Skeletal muscle cell (primary cell): ENCODE measurements at regions not wholly inside any gene's neighbourhood (a gene's known extent, or its start where the extent isn't known, plus 50 kb on each side); places are given as distances from the start of the nearest gene placed in this dataset.
"Not testable (repeated sequence)": the region's sequence is repeated elsewhere in the genome, so short reads cannot be mapped to it uniquely, and the experiment has no call there.

ENCODE experiments used
- DNase-seq: peaks from one replicate; pipeline ENCODE4 v3.0.0-alpha.2; 2010; ENCODE audit warnings: low read depth
- H3K4me3 ChIP-seq: 2 replicates; pipeline ENCODE4 v1.5.1; 2011; ENCODE audit warnings: low read depth, mild to moderate bottlenecking, control low read depth, low read length, moderate library complexity

DNA sequence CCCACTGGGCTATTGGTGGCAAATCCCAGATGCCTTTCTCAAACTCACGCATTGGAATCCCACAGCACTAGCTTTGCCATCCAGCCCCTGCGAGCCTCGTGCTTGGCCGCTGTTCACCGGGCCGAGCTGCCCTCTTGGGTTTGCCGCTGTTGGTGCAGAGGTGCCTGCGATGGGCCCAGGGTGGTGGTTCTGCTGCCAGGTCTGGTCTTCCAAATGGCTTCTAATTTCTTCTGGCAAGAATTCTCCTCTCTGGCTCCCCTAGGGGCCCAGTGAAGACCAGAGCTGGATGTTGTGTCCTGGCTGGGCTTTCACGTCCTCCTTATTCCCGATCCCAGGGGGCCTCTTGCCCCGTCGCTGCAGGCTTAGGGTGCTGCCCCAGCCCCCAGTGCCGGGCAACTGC, 194.1 kb downstream of the BANP start:
- H3K4me3 ChIP-seq, DNase-seq: not testable (repeated sequence)

DNA sequence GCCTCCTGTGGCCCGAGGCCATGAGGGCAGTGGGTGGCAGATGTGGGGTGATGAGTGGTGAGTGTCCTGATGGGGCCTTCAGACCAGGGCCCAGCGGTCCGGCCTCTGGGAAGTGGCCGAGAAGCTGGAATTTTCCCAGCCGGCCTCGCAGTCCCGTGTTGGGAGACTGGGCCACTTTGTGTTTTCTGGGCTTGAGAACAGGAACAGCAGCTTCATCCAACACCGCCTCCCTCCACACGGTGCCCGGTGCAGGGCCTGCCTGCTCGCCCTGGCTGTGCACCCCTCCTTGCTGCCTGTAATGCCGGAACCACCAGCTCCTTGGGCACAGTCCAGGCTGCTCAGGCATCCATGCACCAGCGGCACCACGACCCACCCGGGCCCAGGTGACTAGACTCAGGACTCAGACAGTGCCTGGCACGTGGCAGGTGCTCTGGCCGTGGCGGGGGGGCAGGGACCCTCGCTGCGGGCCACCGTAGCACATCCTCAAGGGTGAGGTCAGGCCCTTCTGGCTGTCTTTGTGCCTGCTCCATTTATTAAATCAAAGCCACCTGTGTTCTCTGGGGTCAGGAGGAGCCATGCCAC, 194.7 kb downstream of the BANP start:
- not testable (repeated sequence) for DNase-seq, H3K4me3 ChIP-seq

DNA sequence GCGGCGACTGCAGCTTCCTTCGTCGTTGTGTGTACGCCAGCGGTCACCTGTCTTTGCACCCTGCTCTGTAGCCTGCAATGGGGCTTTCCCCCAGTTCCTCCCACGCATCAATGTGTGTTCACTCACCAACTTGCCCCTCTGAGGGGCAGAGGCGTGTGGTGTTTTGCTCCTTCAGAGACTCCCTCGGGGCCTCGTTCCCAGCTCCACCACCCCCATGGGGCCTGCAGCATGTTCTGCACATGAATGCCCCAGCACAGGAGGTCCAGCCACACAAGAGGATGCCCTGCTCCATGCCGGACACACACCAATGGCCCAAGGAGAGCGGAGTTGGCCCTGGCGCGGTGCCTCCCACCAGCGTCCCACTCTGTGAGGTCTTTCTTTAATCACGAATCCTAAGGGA, 196.8 kb downstream of the BANP start:
- DNase-seq, H3K4me3 ChIP-seq: not testable (repeated sequence)

DNA sequence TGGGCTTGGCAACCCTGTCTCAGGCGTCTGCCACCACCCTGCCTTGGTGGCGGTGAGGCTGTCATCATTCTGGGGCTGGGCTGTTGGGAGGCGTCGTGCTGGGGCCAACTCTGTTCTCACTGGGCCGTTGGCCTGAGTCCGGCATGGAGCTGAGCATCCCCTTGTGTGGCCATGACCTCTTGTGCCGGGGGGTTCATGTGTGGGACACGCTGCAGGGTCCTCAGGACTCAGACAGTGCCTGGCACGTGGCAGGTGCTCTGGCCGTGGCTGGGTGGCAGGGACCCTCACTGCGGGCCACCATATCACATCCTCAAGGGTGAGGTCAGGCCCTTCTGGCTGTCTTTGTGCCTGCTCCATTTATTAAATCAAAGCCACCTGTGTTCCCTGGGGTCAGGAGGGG, 197.4 kb downstream of the BANP start:
- not testable (repeated sequence) for DNase-seq, H3K4me3 ChIP-seq

DNA sequence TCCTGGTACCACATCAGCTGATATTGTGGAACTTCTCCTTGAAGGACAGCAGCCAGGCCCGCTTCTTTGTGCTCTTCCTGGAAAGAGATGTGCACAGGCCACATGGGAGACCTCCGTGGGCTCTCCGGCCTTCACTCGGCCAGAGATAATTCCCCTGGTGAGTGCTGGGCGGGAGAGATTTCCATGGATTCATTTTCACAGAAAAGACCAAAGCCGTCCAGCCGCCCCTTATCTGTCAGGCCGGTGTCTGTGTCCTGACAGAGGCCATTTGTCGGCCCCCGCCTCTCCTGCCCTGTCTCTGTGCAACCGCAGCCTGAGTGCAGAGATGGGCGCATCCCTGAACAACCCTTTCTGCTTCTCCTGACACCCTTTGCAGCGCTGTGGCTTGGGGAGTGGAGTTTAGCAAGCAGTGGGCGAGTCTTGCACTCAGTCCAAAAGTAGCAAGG, 197.9 kb downstream of the BANP start:
- DNase-seq, H3K4me3 ChIP-seq: not testable (repeated sequence)

DNA sequence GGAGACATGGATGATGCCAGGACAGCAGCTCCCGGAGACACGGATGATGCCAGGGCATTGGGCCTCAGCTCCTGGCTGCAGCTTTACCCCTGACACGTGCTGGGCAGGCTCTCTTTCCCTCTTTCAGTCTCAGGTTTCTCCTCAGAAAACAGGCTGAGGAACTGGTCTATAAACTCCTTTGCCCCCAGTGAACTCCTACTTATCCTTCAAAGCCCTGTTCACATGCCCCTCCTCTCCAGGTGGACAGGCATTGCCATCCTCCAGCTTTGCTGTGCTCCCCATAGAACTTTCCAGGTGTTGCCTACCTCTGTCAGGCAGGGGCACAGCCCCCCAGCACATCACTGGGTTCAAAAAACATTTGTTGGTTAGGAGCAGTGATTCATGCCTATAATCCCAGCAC, 198.4 kb downstream of the BANP start:
- not testable (repeated sequence) for DNase-seq, H3K4me3 ChIP-seq

DNA sequence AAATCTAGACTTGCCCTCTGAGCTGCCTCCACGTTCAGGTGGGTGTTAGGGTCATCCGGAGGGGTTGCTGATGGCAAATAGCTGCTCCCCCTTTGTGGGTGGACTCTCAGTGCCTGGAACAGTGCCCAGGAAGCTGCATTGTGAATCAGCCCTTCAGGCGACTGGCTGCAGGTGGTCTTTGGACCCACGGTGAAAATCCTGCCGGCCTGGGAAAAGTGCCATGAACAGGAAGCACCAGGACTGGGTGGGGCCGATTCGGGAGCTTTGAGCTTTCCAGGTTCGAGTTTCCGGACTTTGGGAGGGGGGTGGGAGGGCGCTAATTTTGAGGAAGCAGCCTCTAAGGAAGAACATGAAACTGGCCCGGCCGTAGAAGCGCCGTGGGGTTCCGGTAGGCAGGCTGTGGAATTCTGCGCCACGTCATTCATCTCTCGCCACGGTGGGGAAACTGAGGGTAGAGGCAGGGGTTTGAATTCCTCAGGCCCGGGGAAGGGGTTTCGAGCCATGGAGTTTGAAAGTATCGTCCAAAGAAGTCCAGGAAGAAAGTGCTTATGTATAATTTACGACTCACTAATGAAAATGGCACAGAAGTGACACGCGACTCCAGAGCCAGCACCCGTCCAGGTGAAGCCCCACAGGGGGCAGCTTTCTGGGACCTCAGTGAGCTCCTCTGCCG, 199.4 kb downstream of the BANP start:
- DNase-seq = not testable (repeated sequence)

DNA sequence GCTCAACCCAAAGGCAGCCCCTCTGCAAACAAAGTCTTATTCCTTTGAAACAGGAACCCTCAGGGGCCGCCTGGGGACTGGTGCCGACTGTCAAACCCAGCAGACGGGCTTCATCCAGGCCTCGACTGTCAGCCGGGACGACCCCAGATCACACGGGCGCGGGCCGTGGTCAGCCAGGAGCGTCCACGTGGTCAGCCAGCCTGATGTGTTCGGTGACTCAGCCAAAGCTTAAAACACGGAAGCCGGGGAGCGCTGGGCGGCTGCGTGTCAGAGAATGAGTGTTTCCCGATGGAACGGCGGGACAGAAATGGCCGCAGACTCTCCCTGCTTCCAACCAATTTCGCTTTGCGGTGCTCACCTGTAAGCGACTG, 199.9 kb downstream of the BANP start:
- not testable (repeated sequence) for H3K4me3 ChIP-seq, DNase-seq

More for the DNA sequence above, 199.4 kb downstream of the BANP start:
- not testable (repeated sequence) for H3K4me3 ChIP-seq

DNA sequence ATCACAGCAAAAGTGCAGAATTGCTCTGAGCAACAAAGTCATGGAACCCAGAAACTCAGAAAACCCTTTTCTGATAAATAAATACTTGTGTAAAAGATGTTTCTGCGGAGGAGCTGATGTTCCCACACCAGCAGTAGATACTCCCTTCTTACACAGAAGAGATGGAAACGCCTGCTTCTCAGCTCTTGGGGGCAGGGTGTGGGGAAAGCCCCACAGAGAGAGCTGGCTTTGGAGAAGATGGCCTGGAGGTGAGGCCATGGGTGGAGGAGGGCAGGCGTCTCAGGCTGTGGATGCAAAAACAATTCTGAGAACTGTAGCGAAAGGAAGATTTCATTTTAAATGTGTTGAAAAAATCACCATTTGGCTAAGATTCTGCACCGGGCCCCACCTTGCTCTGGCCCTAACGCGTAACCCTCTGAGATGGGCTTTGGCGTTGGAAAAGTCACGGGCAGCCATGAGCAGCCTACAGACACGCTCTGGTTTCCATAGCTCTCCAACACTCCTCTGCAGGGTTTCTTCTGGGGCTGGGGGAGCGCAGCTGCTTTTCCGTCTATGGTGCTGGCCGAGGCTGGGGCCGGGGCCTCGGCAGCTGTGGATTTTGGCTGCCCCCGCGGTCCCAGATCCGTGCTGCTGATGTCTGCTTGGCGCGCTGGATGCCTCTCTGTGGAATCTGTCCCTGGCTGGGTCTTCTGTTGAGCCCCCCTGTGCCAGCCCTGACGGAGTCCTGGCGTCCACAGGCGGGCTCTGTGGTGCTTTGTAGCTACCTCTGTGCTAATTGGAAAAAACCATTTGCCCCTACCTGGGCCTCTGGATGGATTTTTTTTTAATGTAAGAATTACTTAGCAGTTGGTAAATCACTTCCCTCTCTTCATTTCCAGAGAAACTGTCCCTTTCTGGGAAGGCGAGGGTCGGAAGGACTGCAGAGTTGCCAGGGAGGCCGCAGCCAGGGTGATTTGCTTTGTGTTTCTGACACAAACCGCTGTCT, 200.9 kb downstream of the BANP start:
- H3K4me3 ChIP-seq, DNase-seq: not testable (repeated sequence)

DNA sequence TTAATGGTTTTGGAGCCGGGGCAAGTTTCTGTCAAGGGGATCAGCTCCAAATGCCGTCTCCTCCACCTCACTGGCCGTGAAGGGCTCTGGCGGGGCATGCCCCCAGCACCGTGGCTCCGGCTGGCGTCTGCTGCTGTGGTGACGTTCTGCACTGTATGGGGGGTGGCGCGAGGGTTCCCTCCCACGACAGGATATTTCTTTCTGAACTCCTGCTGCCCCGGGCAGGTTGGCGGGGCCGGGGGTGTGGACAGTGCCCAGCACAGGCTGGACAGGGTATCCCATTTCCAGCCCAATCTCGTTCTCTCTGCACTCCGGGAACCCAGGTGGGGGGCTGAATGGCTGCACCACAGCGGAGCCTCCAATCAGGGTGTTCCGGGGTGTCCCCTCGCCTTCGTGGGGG, 201.6 kb downstream of the BANP start:
- DNase-seq, H3K4me3 ChIP-seq: not testable (repeated sequence)

DNA sequence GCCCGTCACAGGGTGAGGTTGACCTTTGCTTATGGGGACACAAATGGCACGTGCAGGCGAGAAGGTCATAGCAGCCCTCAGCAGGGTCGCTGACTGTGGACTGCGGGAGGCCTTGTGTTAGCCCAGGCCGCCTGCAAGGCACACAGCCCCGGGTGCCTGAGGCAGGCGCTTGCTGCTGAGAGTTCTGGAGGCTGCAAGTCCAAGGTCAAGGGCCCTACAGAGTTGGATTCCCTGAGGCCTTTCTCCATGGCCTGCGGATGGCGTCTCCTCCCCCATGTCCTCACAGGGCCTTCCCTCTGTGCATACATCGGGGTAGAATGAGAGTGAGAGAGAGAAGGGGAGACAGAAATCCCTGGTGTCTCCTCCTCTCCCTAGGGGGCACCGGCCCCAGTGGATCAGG, 202.3 kb downstream of the BANP start:
- not testable (repeated sequence) for DNase-seq

DNA sequence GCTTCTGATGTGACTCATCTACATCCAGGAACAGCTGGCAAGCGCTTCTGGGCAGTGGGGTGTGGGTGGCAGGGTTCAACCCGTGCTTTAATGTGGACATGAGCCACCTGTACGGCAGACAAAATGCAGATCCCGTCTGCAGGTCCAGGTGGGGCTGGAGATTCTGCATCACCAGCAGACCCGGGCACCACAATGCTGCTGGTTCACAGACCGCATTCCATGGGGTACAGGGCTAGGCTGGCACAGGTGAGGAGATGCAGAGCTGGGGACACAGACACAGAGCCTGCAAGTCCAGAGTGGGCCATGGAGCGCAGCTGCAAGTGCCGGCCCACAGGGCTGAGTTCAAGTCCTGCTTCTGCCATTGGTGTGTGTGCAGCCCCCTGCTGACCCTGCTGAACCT, 203.7 kb downstream of the BANP start:
- DNase-seq, H3K4me3 ChIP-seq: not testable (repeated sequence)

More for the DNA sequence above, 202.3 kb downstream of the BANP start:
- H3K4me3 ChIP-seq = not testable (repeated sequence)

DNA sequence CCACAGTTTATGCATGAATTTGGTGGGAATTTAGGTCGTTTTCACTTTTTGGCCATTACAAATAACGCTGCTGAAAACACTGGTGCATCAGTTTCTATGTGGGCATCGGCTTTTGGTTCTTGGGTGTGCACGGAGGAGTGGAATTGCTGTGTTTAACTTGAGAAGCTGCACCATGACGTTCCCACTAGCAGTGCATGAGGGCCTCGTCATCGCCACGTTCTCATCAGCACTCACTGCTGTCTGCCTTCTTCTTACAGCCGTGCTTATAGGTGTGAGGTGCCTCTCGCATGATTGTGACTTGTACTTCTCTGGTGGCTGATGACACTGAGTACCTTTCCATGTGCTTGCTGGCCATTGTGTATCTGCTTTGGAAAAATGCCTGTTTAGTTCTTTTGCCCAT, 204.4 kb downstream of the BANP start:
- not testable (repeated sequence) for DNase-seq, H3K4me3 ChIP-seq

DNA sequence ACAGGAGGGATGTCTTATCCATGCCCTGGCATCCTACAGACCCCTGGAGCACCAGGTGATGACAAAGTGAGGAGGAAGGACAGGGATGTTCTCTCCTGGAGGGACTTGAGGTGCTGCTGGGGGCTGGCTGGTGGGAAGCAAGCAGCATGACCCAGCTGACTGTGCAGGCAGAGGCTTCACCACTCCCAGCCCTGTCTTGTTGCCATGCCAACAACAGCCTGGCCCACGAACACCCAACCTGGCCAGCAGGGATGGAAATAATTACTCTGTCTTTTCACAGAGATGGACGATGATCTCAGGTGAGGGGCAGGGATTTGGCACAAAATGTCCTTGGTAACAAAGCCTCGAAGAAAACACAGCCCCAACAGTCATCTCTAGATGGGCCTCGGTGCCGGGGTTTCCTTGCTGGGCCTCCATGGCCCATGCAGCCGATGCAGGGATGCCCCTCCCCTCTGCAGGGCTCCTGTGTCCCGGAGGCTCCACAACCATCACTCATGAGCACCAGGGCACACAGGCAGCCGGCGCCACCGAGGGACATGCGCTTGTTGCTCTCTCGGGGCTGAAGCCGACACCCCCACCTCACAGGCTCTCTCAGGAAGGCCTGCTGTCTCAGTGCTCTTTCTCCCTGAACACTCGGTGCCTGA, 205.5 kb downstream of the BANP start:
- H3K4me3 ChIP-seq, DNase-seq: not testable (repeated sequence)

DNA sequence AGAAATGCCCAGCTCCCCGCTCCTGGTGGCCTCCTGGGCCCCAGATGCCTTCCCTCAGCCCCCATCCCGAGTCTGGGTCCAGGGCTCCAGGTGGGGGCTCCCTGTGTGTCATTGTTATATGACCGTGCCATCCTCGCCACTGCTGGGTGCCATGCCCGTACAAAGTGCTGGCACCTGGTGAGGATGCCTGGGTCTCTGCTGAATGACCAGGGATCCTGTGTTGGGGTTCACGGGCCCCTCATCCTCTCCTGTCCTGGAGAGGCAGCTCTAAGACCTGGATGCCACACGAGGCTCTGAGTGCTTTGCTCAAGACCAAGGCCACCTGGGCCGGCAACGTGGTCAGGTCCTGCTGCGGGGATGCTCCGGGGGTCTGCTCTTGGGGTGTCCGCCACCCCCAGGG, 206.5 kb downstream of the BANP start:
- not testable (repeated sequence) for DNase-seq, H3K4me3 ChIP-seq

DNA sequence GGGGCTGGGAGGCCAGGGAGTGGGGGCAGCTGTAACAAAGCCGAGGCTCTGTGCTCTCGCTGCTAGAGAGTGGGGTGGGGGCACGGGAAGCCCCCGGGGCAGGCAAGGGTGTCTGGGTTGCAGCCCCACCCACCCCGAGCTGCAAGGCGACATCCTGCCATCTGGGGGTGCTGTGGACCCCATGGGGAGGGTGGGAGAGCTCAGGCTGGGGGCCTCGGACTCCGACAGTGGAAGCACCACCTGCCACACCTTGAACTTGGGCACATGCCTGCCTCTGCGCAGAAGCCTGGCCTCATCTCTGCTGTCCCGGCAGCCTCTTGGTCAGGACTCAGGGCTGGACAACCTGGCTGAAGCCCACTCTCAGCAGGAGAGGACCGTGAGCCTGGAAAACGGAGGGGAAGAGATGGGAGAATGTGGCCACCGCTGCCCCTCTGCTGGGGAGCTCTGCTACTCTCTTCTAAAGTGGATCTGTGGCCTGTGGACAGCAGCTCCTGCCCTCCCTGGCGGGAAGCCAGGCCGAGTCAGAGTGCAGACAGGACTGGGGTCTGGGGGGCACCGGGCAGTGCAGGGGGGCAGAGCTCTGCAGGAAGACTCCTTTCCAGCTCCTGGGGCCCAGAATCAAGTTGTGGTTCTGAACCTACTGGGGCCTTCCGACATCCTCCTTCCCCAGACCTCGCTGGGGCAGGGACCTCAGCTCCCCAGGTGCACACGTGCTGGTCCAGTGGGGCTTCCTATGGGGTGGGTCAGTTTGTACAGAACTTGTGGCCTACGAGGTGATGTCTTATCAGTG, 207.2 kb downstream of the BANP start:
- DNase-seq = not testable (repeated sequence)

DNA sequence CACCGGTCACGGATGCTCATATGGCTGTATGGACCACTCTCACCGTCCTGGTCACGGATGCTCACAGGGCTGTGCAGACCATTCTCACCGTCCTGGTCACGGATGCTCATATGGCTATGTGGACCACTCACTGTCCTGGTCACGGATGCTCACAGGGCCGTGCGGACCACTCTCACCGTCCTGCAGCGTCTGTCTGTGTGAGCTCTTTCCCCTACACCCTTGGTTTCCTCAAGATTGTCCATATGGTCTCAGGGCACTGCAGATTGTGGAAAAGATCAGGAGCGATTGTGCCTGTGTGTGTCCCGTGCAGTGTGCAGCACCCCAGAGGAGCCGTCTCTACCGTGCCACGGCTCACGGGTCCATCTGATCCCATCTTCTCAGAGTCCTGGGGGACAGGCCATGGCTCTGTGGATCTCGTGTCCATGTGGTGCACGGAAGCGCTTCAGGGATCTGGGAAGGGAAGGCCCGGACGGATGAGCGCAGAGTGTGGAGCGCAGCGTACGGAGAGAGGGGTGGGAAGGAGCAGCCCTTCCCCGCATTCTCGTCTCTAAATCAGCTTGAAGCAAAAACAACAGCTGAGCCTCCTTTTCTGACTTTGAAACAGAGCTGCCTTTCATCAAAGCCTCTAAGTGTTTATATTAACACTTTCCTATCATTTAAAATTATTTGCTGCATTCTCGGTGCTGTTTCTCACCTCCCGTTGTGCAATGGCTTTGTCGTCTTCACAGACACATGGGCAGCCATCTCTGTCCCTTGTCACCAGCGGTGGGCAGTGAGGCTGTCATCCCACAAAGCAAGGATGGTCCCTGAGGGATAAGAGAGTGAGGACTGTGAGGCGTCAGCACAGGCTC, 208.0 kb downstream of the BANP start:
- DNase-seq, H3K4me3 ChIP-seq: not testable (repeated sequence)

More for the DNA sequence above, 207.2 kb downstream of the BANP start:
- H3K4me3 ChIP-seq = not testable (repeated sequence)

DNA sequence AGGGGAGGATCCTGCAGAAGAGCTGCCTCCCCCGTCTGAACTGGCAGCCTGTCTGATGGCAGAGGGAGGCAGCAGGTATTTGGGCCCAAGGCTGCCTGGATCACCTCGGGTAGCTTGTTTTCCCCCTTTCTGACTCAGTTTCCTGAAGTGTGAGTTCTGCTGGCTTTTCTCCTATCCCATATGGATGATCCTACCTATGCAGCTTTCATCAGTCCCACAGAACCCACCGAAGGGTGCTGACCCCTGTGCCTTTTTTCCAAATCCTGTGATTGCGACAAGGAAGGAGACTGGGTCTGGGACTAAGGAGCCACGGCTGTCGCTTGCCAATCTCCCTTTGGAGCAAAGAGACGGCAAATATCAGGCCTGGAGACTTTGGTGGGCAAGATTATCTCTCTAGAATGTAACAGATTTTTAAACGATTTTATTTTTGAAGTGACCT, 208.7 kb downstream of the BANP start:
- DNase-seq, H3K4me3 ChIP-seq: not testable (repeated sequence)
